Neural cell (in vitro differentiated cells): ENCODE measurements at regions not wholly inside any gene's neighbourhood (a gene's known extent, or its start where the extent isn't known, plus 50 kb on each side); places are given as distances from the start of the nearest gene placed in this dataset.
"Not testable (repeated sequence)": the region's sequence is repeated elsewhere in the genome, so short reads cannot be mapped to it uniquely, and the experiment has no call there.

Experiments used
- H2AFZ ChIP-seq: fragments of 200-600, 300-800 bp; sonication (generic), shearing (Covaris generic); 2 replicates; pipeline ENCODE4 v1.6.0; 2014; ENCODE audit warnings: low read depth, mild to moderate bottlenecking, antibody characterized with exemption, low read length, moderate library complexity
- H3F3A ChIP-seq: fragments of 200-600 bp; shearing (Covaris generic); 2 replicates; pipeline ENCODE4 v1.6.1; 2016; ENCODE audit warnings: mild to moderate bottlenecking, moderate library complexity, mixed read lengths, antibody characterized with exemption, low read length; ENCODE audit not compliant: insufficient read depth, poor library complexity, severe bottlenecking
- H3K27ac ChIP-seq: fragments of 200-600, 300-800 bp; sonication (generic), shearing (Covaris generic); 2 replicates; pipeline ENCODE4 v1.5.1; 2014; ENCODE audit warnings: mild to moderate bottlenecking, low read length, moderate library complexity
- H3K27me3 ChIP-seq: fragments of 300-800, 200-600 bp; sonication (generic), shearing (Covaris generic); 2 replicates; pipeline ENCODE4 v1.6.0; 2014; ENCODE audit warnings: mild to moderate bottlenecking, low read depth, low read length, moderate library complexity; ENCODE audit not compliant: insufficient read depth
- H3K36me3 ChIP-seq: fragments of 300-800, 200-600 bp; sonication (generic), shearing (Covaris generic); 2 replicates; pipeline ENCODE4 v1.5.1; 2014; ENCODE audit warnings: mild to moderate bottlenecking, antibody characterized with exemption, low read length, moderate library complexity; ENCODE audit not compliant: insufficient read depth
- H3K4me2 ChIP-seq: fragments of 300-800, 200-600 bp; sonication (generic), shearing (Covaris generic); 2 replicates; pipeline ENCODE4 v1.6.0; 2014; ENCODE audit warnings: mild to moderate bottlenecking, low read length
- H3K4me3 ChIP-seq: fragments of 300-800, 200-600 bp; sonication (generic), shearing (Covaris generic); 2 replicates; pipeline ENCODE4 v1.5.1; 2014; ENCODE audit warnings: mild to moderate bottlenecking, low read length, moderate library complexity
- H3K79me2 ChIP-seq: fragments of 200-600 bp; shearing (Covaris generic); replicated peaks from 2 replicates; pipeline ENCODE4 v1.6.0; 2014; ENCODE audit warnings: mild to moderate bottlenecking, low read length, moderate library complexity; ENCODE audit not compliant: insufficient read depth
- H3K9ac ChIP-seq: fragments of 300-800, 200-600 bp; sonication (generic), shearing (Covaris generic); 2 replicates; pipeline ENCODE4 v1.6.1; 2016; ENCODE audit warnings: mild to moderate bottlenecking, low read length, mixed read lengths
- H3K9me2 ChIP-seq: fragments of 200-600 bp; shearing (Covaris generic); 2 replicates; pipeline ENCODE4 v1.6.1; 2016; ENCODE audit warnings: mild to moderate bottlenecking, low read length, mixed read lengths; ENCODE audit not compliant: insufficient read depth
- H3K9me3 ChIP-seq: fragments of 200-600, 300-800 bp; sonication (generic), shearing (Covaris generic); 2 replicates; pipeline ENCODE4 v1.6.1; 2016; ENCODE audit warnings: mild to moderate bottlenecking, mixed run types, low read length, moderate library complexity, mixed read lengths
- H4K20me1 ChIP-seq: fragments of 200-600 bp; shearing (Covaris generic); 2 replicates; pipeline ENCODE4 v1.6.1; 2016; ENCODE audit warnings: mild to moderate bottlenecking, mixed run types; ENCODE audit not compliant: insufficient read depth
- CTCF ChIP-seq: fragments of 450-650 bp; IDR thresholded peaks from 2 replicates; pipeline ENCODE4 v1.5.1; 2014; ENCODE audit warnings: antibody characterized with exemption, mild to moderate bottlenecking, moderate library complexity; ENCODE audit not compliant: poor library complexity, severe bottlenecking
- EP300 ChIP-seq: fragments of 450-650 bp; conservative IDR thresholded peaks from 2 replicates; pipeline ENCODE4 v1.6.1; 2014; ENCODE audit warnings: antibody characterized with exemption, mild to moderate bottlenecking, moderate library complexity; ENCODE audit not compliant: poor library complexity, severe bottlenecking
- EZH2 ChIP-seq: fragments of 200-600, 300-800 bp; shearing (Covaris generic), sonication (generic); IDR thresholded peaks from 2 replicates; pipeline ENCODE4 v1.6.1; 2014; ENCODE audit warnings: antibody characterized with exemption, low read length, borderline replicate concordance, mild to moderate bottlenecking; ENCODE audit not compliant: insufficient read depth, poor library complexity, severe bottlenecking
- MXI1 ChIP-seq: fragments of 450-650 bp; conservative IDR thresholded peaks from 2 replicates; pipeline ENCODE4 v1.6.1; 2014; ENCODE audit warnings: antibody characterized with exemption, mild to moderate bottlenecking; ENCODE audit not compliant: poor library complexity, severe bottlenecking
- POLR2AphosphoS5 ChIP-seq: IDR thresholded peaks from 2 replicates; pipeline ENCODE4 v1.6.1; 2012
- RAD21 ChIP-seq: fragments of 450-650 bp; conservative IDR thresholded peaks from 2 replicates; pipeline ENCODE4 v1.6.1; 2014; ENCODE audit warnings: antibody characterized with exemption, mild to moderate bottlenecking, moderate library complexity
- REST ChIP-seq: IDR thresholded peaks from 2 replicates; pipeline ENCODE4 v1.6.1; 2012; ENCODE audit warnings: borderline replicate concordance
- SMC3 ChIP-seq: fragments of 450-650 bp; conservative IDR thresholded peaks from 2 replicates; pipeline ENCODE4 v1.6.1; 2014; ENCODE audit warnings: antibody characterized with exemption, mild to moderate bottlenecking, moderate library complexity; ENCODE audit not compliant: poor library complexity
- TAF1 ChIP-seq: IDR thresholded peaks from 2 replicates; pipeline ENCODE4 v1.6.1; 2012; ENCODE audit warnings: low read depth

- H3K9me3 ChIP-seq: no peaks in the 10 kb centered on the region
- TF ChIP-seq TAF1: no peak
- TF ChIP-seq POLR2AphosphoS5: peak; percentile 55
- TF ChIP-seq EP300: peak; percentile 76
- H2AFZ ChIP-seq: no peak overlapping the region
- no peaks in the 10 kb centered on the region for H3K9me2 ChIP-seq
- H3F3A ChIP-seq: no peaks in the 10 kb centered on the region
- no peak overlapping the region for H3K27ac ChIP-seq
- H4K20me1 ChIP-seq: no peaks in the 10 kb centered on the region
- no peaks in the 10 kb centered on the region for H3K79me2 ChIP-seq
- no peak overlapping the region for H3K4me3 ChIP-seq
- no peaks in the 10 kb centered on the region for H3K27me3 ChIP-seq
- no peaks in the 10 kb centered on the region for H3K36me3 ChIP-seq
- H3K4me2 ChIP-seq: no peak overlapping the region
- no peak overlapping the region for H3K9ac ChIP-seq
Measured at GRCh38 chr5:4023753-4024335, 428.2 kb downstream of the IRX1 start.

- Histone ChIP-seq H3K4me2 (no peak overlapping the region), H3K9me2 (no peaks in the 10 kb centered on the region), H3F3A (no peaks in the 10 kb centered on the region), H2AFZ (no peak overlapping the region), H3K27ac (no peak overlapping the region), H3K4me3 (no peak overlapping the region), H4K20me1 (no peaks in the 10 kb centered on the region), H3K27me3 (no peaks in the 10 kb centered on the region), H3K9me3 (no peaks in the 10 kb centered on the region), H3K36me3 (no peaks in the 10 kb centered on the region), H3K9ac (no peak overlapping the region), H3K79me2 (no peaks in the 10 kb centered on the region)
- TF ChIP-seq MXI1 (no peak), POLR2AphosphoS5 (peak; percentile 55), REST (no peak), RAD21 (no peak), EP300 (peak; percentile 23)
Measured at GRCh38 chr5:4027088-4027734, 431.6 kb downstream of the IRX1 start.

- Histone ChIP-seq H3K9me3 (no peaks in the 10 kb centered on the region), H3K4me2 (no peak overlapping the region), H3F3A (no peaks in the 10 kb centered on the region), H3K27ac (no peak overlapping the region), H4K20me1 (no peaks in the 10 kb centered on the region), H3K9ac (no peak overlapping the region), H3K36me3 (no peaks in the 10 kb centered on the region), H3K79me2 (no peaks in the 10 kb centered on the region), H2AFZ (no peak overlapping the region), H3K27me3 (no peaks in the 10 kb centered on the region), H3K9me2 (no peaks in the 10 kb centered on the region), H3K4me3 (no peak overlapping the region)
- TF ChIP-seq POLR2AphosphoS5 (no peak), CTCF (no peak), REST (no peak), MXI1 (no peak), SMC3 (no peak), EP300 (no peak), RAD21 (no peak), TAF1 (no peak), EZH2 (no peak)
Measured at GRCh38 chr5:4028384-4028783, 432.8 kb downstream of the IRX1 start.

- not testable (repeated sequence) for H3K79me2 ChIP-seq, H3F3A ChIP-seq, H3K4me3 ChIP-seq, H3K4me2 ChIP-seq, H3K9me2 ChIP-seq, H2AFZ ChIP-seq, H3K9me3 ChIP-seq, H4K20me1 ChIP-seq, H3K27ac ChIP-seq, H3K36me3 ChIP-seq, H3K27me3 ChIP-seq, H3K9ac ChIP-seq
Measured at GRCh38 chr5:4033546-4033945, 437.9 kb downstream of the IRX1 start.
